NCI-H128 (cell line): ENCODE measurements at regions not wholly inside any gene's neighbourhood (a gene's known extent, or its start where the extent isn't known, plus 50 kb on each side); places are given as distances from the start of the nearest gene placed in this dataset.

Source experiments
- DNase-seq: peaks from one replicate; lab custom pipeline; 2025; ENCODE audit not compliant: unreplicated experiment; lab: John Stamatoyannopoulos, UW

DNA sequence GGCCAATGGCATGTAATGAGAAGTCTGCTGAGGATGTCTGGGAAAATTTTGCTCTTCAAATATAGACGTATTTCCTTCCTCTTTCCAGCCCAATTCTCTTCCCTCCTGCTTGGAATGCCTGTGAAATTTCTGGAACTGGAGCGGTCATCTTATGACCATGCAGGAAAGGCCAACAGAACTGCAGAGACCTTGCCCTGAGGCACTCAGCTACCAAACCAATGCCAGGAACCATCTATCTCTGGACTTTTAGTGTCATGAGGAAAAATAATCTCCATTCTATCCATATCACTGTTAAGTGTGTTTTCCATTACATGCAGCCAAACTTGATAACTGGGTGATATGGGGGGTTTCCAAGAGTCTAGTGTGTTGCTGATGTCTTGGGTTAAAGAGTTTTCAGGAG, 363.7 kb downstream of the SLC4A3 start:
- DNase-seq: no peak

- DNase-seq: no peak
Measured at GRCh38 chr2:219995399-219995798, 368.0 kb downstream of the SLC4A3 start.

- no peak for DNase-seq
Measured at GRCh38 chr2:219995991-219996765, 368.7 kb downstream of the SLC4A3 start.

- no peak for DNase-seq
Measured at GRCh38 chr2:219997341-219997851, 370.0 kb downstream of the SLC4A3 start.

DNA sequence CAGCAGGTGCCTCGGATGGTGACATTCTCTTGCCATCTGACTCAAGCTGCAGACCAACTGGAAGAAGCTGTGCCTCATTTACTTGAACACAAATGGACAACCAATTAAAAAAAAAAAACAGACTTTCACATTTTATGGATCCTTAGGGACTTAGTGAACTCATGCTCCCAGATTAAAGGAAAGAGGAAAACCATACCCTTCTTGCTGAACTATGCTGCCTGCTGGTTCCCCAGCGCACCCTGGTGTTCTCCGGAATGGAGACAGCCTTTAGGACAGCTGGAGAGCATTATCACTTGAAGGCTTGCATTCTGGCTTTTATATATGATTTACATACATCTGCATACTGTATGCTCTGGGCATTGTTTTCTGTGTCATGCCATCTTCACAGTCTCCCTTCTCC, 370.7 kb downstream of the SLC4A3 start:
- DNase-seq: no peak

GRCh38 chr2:219998714-219999227, 371.3 kb downstream of the SLC4A3 start:
- no peak for DNase-seq

DNA sequence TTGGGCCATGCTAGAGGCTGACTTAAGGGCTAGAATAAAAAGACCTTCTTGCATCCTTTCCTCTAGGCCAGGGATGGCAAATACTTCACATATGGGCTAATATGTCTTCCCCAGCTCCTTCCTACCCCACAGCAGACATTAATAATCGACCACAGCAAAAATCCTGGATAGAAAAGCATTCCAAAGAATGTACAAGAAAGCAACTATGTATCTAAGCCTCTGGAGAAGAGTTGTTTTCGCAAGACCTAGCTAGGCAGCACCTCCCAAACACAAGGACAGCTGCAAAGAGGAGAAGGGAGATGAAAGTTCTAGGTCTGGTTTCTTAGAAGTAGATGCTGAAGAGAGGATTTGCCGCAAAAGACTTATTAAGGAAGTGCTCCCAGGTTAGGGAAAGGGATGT, 372.6 kb downstream of the SLC4A3 start:
- DNase-seq: no peak

- DNase-seq: no peak
Measured at GRCh38 chr2:220000586-220000985, 373.2 kb downstream of the SLC4A3 start.

DNA sequence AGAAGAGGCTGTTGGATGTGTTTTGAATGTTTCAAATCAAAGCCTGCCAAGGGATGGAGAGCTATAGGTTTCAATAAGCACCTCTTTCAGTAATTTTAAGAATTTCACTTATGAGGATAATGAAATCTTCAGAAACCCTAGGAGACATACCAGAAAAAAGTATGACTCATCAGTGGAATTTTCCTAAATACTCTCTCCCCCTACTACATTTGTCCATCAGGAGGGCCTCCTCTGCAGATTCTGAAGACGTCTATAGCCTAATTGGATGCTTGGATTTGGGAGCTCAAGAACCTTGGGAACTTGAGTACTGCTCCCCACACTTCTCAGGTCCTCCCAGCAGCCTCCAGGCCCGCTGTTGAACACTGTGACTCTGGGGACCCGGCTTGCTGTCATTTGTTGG, 374.3 kb downstream of the SLC4A3 start:
- DNase-seq: no peak

DNA sequence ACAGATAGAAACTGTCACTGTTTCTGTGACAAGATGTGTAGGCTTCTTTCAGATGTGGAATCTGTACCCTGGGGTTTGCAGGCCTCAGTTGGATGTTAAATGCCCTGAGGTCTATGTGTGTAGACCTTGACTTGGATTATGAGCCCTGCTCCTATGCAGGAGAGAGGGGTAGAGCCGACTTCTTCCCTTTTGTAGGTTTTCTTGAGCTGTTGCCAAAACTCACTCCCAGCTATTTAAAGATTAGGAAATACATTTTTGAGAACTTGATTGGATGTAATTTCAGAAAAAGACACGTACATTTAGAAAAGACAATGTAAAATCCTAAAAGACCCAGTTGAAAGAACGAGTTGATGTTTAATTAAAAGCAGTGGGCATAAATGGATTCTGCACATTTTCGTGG, 374.8 kb downstream of the SLC4A3 start:
- DNase-seq: no peak

GRCh38 chr2:220002699-220003098, 375.3 kb downstream of the SLC4A3 start:
- DNase-seq: no peak

GRCh38 chr2:220005362-220005761, 377.9 kb downstream of the SLC4A3 start:
- no peak for DNase-seq

DNA sequence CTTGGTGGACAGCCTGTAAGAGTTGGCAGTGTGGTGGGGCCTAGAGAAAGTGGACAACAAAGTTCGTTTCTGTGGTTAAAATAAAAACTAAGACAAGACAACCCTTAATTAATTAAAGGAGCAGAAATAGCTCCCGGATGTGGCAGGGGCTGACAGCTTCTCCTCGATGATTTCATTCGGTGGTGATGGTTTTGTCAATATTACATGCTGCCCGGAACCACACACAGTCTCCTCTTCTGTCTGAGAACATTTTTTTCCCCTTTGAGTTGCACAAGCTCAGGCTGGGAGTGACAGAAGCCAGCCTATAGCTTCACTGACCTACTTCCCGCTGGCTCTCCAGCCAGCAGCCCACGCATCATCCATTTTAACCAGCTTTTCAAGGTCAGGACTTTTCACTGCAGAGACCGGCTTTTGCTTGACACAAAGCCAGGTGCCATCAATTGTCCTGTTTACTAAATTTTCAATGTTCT, 378.8 kb downstream of the SLC4A3 start:
- DNase-seq: no peak

- no peak for DNase-seq
Measured at GRCh38 chr2:220011859-220012258, 384.4 kb downstream of the SLC4A3 start.

DNA sequence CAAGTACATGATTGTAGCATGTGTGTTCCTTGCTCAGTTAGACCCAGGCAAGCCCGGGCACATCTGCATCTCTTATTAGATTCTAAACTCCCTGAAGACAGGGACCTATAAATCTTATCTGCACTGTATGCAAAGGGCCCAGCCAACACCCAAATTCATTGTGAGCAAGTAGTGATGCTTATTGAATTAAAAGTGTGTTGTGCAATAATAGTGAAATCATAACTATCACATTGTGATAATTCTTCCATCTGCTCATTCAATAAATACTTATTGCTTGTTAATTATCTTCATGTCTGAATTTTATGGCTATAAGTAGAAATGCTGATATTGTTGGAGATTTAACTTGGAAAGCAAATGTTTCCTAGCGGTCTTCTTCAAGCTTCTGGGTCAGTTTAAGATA, 387.5 kb downstream of the SLC4A3 start:
- no peak for DNase-seq

GRCh38 chr2:220015576-220015975, 388.1 kb downstream of the SLC4A3 start:
- DNase-seq: no peak

GRCh38 chr2:220025207-220025606, 397.8 kb downstream of the SLC4A3 start:
- DNase-seq: no peak

- DNase-seq: no peak
Measured at GRCh38 chr2:220029013-220029412, 401.6 kb downstream of the SLC4A3 start.

DNA sequence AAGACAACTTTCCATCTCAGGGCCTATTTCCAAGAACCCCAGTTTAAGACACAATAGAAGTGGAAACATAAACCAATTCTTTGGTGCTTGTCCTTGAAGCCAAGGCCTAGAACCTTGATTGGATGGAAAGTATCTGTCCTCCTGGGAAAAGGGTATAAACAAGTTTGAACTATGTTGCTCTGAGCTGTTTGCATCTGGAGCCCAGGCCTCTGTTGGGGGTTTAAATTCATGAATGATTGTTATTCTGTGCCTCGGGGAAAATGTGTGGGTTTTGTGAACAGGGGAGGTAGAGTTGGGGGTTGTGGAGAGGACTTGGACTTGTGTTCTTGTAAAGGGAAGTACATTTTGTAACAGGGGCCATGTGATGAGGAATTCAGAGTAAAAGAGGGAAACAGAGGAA, 406.1 kb downstream of the SLC4A3 start:
- no peak for DNase-seq

DNA sequence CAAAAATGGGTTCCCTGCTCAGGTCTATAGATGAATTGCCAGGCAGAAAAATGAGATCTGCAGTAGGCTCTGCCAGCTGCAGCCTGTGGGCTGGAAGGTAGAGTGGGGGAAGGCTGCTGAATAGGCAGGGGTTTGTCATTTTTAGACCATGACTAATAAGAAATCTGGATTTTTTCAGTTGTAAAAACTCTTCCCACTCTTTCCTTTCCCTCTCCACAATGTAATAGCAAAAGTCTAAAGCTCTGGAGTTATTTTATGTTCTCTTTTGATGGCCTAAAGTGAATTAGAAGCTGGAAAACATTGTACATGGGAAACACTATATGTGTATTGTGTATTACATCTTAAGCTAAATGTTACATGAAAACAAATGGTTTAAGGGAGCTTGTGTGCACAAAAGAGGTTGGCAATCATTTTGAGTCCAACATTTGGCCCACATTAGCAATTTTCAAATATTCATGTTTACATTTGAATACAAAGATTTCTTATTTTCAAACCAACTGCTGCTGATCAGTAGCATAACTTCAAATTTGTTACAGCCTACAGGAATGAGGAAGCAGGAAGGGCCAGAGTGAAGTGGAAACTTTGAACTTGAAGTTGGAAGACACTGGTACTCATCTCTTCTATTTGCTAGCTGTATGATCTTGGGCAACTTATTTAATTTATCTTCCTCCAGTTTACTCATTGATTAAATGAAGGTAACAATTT, 407.1 kb downstream of the SLC4A3 start:
- DNase-seq: no peak

GRCh38 chr2:220036431-220036830, 409.0 kb downstream of the SLC4A3 start:
- DNase-seq: no peak

GRCh38 chr2:220040346-220040745, 412.9 kb downstream of the SLC4A3 start:
- DNase-seq: no peak
